GM12872 (cell line): ENCODE measurements at regions not wholly inside any gene's neighbourhood (a gene's known extent, or its start where the extent isn't known, plus 50 kb on each side); places are given as distances from the start of the nearest gene placed in this dataset.

Experiments
- TF ChIP-seq, protein P1 (sequence below): IDR thresholded peaks from 3 replicates; pipeline ENCODE4 v1.5.1; 2011; ENCODE audit warnings: low read depth, mild to moderate bottlenecking, low read length, moderate library complexity; ENCODE audit not compliant: insufficient read depth

DNA sequence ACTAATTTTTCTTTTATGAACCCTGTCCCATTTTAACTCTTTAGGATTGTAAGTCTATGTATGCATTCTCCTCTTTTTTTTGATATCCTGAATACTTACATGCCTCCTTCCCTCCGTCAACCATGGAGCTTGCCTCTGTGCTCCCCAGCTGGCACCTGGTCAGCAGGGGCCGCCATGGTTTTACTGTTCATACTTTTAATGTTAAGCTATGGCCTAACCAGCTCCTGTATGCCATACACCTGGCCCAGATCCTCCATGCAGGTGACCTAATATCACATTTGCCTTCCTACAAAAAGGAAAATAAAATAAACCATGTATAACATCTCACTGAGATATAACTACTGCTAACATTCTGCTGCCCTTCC lies 283.1 kb upstream of the TRIB2 start:
- TF ChIP-seq, protein P1, sequence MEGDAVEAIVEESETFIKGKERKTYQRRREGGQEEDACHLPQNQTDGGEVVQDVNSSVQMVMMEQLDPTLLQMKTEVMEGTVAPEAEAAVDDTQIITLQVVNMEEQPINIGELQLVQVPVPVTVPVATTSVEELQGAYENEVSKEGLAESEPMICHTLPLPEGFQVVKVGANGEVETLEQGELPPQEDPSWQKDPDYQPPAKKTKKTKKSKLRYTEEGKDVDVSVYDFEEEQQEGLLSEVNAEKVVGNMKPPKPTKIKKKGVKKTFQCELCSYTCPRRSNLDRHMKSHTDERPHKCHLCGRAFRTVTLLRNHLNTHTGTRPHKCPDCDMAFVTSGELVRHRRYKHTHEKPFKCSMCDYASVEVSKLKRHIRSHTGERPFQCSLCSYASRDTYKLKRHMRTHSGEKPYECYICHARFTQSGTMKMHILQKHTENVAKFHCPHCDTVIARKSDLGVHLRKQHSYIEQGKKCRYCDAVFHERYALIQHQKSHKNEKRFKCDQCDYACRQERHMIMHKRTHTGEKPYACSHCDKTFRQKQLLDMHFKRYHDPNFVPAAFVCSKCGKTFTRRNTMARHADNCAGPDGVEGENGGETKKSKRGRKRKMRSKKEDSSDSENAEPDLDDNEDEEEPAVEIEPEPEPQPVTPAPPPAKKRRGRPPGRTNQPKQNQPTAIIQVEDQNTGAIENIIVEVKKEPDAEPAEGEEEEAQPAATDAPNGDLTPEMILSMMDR = no peak

- TF ChIP-seq, protein P1 = no peak
Measured at GRCh38 chr2:12434630-12435098, 282.1 kb upstream of the TRIB2 start.

GRCh38 chr2:12435430-12436222 lies 281.1 kb upstream of the TRIB2 start:
- TF ChIP-seq, protein P1 = no peak

DNA sequence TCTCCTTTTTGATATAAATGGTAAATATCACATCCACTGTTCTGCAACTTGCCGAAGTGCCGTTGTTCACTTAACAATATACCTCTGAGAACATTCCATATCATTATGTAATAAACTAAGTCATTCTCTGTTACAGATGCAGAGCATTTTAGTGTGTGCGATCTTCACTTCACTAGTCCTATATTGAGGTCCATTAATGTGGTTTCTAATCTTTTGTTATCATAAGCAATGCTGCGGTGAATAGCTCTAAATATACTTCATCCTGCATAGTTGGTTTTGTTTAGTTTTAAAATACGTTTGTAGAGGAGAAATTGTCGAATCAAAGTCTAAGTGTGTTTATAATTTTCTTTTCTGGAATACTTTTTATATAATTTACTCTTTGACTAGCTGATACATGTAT lies 280.3 kb upstream of the TRIB2 start:
- TF ChIP-seq, protein P1 = no peak

DNA sequence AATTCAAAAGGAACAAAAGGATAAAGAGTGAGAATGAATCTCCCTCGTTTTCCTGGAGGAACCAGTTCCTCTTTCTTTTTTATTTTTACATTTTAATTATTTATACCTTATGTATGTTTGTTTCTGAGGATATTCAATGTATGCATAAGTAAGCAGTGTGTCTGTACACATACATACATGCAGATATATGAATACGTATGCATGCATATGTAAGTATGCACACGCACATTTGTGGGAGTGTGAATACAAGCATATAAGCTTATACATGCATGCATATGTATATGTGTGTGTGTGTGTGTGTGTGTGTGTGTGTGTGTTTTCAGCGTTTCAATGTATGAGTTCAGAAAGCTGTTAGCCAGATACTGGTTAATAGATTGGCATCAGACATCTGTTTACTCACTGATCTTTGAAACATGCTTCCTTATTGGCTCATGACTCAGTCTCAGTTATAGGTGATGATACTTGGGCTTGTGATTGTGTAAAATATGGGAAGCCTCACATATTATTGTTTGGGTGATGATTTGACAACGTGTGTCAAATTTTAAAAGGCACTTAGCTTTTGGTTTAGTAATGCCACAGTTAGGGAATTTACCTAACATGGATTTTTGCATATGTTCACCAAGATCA lies 279.7 kb upstream of the TRIB2 start:
- TF ChIP-seq, protein P1 = no peak

DNA sequence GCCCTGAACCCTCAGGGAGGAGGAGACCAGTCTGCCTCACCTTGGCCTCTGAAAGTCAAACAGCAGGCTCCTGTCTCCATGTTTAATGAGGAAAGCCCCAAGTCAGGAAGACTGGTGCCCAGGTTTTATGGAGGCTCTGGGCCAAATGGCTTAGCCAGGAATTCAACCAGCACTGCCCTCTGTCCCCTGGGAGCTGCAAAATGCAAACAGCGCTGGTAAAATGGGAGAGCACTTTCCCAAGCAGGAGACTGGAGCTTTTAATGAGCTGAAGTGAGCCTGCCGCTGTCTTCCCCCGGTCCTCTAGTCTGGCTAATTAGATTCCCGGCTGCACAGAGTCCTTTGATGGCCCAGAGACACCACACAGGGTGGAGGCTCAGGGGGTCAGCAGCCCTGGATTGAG lies 276.0 kb upstream of the TRIB2 start:
- TF ChIP-seq, protein P1 = no peak

DNA sequence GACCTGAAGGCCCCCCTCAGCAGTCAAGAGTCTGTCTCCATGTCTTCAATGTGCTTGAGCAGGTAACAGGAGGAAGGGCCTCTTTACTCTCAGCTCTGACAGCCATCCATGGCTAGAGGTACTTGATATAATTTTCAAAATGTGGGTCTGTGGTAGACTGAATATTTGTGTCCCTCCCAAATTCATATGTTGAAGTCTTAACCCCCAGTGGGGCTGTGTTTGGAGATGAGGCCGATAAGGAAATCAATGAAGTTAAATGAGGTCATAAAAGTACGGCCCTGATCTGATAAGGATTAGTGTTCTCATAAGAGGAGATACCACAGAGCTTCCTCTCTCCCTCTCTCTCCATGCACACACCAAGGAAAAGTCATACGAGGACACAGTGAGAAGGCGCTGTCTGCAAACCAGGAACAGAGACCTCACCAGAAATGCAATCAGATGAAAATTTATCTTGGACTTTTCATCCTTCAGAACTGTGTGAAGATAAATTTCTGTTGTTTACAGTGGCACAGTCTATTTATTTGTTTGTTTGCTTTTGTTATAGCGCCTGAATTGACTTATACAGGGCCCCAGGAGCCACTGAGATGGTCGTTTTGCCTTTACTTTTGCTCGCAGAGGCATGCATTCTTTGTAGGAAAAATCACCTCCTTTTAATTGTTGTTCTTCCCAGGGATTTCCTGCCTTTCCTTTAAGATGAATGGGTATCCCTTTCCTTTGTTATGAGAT lies 274.8 kb upstream of the TRIB2 start:
- TF ChIP-seq, protein P1 = no peak
